ENCODE measurements at regions not wholly inside any gene's neighbourhood (a gene's known extent, or its start where the extent isn't known, plus 50 kb on each side); places are given as distances from the start of the nearest gene placed in this dataset.
A peak's percentile ranks its signal among the peaks of the same experiment; 100 is the strongest.

DNA sequence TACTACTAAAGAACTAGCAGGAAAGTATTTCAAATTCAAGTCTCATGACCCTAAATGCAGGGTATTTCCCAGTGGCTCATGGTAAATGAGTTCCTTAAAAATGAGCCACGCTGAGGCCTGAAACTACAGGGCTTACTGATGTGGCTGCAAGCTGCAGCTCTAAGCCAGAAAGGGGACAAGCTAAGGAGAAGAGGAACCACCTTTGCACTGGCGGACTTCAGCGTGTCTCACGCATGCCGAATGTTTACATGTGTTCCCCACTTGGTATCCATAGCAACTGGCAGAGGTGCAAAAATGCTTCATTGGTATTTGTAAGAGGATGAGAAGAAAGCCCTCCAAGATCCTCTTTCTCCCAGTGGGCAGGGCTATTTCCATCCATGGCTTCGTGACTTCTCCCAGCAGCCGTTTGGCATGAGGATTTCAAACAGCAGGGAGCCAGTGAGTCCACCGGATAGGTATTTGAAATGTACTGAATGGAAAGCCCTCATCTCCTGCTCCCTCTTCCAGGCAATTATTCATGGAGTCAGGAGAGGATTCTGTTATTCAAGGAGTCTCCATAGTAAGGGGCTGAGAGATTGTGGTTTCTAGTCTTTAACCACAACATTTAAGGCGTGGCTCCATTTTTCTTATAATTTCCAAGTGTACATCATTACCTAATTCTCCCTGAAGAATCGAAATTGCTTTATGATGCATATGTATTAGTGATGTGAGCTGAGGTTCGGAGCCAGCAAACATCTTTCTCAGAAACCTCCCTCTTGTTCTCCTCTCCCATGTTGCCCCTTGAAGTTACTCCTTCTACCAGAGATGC, 55.3 kb upstream of the CD44 start:
- Histone ChIP-seq H3K4me3 (no peak overlapping the region), H3K27me3 (ENCODE audit: insufficient read depth) (no peaks in the 10 kb centered on the region), H3K36me3 (ENCODE audit: insufficient read depth) (no peaks in the 10 kb centered on the region), H3K9me2 (ENCODE audit: insufficient read depth) (peaks cover 33% of the 10 kb centered on the region; the same call in 1 of the 2 replicates), H4K20me1 (replicated peaks; ENCODE audit: insufficient read depth) (no peaks in the 10 kb centered on the region), H3K4me2 (no peak overlapping the region), H3F3A (replicated peaks; ENCODE audit: low read depth) (no peaks in the 10 kb centered on the region), H3K27ac (ENCODE audit: low read depth) (no peak overlapping the region), H3K79me2 (replicated peaks; ENCODE audit: insufficient read depth) (no peaks in the 10 kb centered on the region), H2AFZ (no peak overlapping the region), H3K4me1 (ENCODE audit: insufficient read depth) (no peaks in the 10 kb centered on the region)
- Mint-ChIP-seq H3K36me3 (ENCODE audit: low read depth) (no peaks in the 10 kb centered on the region), H3K4me1 (0 out of 3 replicates have a peak, but pooled peaks cover 3% of the 10 kb centered on the region), H3K27ac (no peak overlapping the region), H3K27me3 (ENCODE audit: insufficient read depth, low read depth, poor library complexity) (peaks cover 2% of the 10 kb centered on the region), H3K4me3 (no peak overlapping the region), H3K9me3 (0 out of 3 replicates have a peak, but pooled peaks cover 5% of the 10 kb centered on the region)
- TF ChIP-seq POLR2AphosphoS5 (IDR thresholded peaks at IDR 0.05; ENCODE audit: low read depth) (no peak), JUNB (IDR thresholded peaks at IDR 0.05; ENCODE audit: unreplicated experiment) (no peak), CREB1 (CRISPR knock-in tag; IDR thresholded peaks at IDR 0.05; ENCODE audit: low read depth) (no peak), STAT1 (IDR thresholded peaks at IDR 0.05; ENCODE audit: unreplicated experiment) (no peak), ZNF114 (CRISPR knock-in tag; IDR thresholded peaks at IDR 0.05) (no peak), EZH2 (IDR thresholded peaks at IDR 0.05; ENCODE audit: low read depth, unreplicated experiment) (no peak), ZNF331 (CRISPR knock-in tag; IDR thresholded peaks at IDR 0.05; ENCODE audit: low read depth) (no peak), EZH2phosphoT487 (IDR thresholded peaks at IDR 0.05; ENCODE audit: unreplicated experiment) (no peak), NANOG (IDR thresholded peaks at IDR 0.05; ENCODE audit: borderline replicate concordance) (no peak)
- TF ChIP-seq, protein P1, sequence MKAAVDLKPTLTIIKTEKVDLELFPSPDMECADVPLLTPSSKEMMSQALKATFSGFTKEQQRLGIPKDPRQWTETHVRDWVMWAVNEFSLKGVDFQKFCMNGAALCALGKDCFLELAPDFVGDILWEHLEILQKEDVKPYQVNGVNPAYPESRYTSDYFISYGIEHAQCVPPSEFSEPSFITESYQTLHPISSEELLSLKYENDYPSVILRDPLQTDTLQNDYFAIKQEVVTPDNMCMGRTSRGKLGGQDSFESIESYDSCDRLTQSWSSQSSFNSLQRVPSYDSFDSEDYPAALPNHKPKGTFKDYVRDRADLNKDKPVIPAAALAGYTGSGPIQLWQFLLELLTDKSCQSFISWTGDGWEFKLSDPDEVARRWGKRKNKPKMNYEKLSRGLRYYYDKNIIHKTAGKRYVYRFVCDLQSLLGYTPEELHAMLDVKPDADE (IDR thresholded peaks at IDR 0.05), result no peak
- TF ChIP-seq, protein P2, sequence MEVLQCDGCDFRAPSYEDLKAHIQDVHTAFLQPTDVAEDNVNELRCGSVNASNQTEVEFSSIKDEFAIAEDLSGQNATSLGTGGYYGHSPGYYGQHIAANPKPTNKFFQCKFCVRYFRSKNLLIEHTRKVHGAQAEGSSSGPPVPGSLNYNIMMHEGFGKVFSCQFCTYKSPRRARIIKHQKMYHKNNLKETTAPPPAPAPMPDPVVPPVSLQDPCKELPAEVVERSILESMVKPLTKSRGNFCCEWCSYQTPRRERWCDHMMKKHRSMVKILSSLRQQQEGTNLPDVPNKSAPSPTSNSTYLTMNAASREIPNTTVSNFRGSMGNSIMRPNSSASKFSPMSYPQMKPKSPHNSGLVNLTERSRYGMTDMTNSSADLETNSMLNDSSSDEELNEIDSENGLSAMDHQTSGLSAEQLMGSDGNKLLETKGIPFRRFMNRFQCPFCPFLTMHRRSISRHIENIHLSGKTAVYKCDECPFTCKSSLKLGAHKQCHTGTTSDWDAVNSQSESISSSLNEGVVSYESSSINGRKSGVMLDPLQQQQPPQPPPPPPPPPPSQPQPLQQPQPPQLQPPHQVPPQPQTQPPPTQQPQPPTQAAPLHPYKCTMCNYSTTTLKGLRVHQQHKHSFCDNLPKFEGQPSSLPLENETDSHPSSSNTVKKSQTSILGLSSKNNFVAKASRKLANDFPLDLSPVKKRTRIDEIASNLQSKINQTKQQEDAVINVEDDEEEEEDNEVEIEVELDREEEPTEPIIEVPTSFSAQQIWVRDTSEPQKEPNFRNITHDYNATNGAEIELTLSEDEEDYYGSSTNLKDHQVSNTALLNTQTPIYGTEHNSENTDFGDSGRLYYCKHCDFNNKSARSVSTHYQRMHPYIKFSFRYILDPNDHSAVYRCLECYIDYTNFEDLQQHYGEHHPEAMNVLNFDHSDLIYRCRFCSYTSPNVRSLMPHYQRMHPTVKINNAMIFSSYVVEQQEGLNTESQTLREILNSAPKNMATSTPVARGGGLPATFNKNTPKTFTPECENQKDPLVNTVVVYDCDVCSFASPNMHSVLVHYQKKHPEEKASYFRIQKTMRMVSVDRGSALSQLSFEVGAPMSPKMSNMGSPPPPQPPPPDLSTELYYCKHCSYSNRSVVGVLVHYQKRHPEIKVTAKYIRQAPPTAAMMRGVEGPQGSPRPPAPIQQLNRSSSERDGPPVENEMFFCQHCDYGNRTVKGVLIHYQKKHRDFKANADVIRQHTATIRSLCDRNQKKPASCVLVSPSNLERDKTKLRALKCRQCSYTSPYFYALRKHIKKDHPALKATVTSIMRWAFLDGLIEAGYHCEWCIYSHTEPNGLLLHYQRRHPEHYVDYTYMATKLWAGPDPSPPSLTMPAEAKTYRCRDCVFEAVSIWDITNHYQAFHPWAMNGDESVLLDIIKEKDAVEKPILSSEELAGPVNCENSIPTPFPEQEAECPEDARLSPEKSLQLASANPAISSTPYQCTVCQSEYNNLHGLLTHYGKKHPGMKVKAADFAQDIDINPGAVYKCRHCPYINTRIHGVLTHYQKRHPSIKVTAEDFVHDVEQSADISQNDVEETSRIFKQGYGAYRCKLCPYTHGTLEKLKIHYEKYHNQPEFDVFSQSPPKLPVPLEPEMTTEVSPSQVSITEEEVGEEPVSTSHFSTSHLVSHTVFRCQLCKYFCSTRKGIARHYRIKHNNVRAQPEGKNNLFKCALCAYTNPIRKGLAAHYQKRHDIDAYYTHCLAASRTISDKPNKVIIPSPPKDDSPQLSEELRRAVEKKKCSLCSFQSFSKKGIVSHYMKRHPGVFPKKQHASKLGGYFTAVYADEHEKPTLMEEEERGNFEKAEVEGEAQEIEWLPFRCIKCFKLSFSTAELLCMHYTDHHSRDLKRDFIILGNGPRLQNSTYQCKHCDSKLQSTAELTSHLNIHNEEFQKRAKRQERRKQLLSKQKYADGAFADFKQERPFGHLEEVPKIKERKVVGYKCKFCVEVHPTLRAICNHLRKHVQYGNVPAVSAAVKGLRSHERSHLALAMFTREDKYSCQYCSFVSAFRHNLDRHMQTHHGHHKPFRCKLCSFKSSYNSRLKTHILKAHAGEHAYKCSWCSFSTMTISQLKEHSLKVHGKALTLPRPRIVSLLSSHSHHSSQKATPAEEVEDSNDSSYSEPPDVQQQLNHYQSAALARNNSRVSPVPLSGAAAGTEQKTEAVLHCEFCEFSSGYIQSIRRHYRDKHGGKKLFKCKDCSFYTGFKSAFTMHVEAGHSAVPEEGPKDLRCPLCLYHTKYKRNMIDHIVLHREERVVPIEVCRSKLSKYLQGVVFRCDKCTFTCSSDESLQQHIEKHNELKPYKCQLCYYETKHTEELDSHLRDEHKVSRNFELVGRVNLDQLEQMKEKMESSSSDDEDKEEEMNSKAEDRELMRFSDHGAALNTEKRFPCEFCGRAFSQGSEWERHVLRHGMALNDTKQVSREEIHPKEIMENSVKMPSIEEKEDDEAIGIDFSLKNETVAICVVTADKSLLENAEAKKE (CRISPR knock-in tag; IDR thresholded peaks at IDR 0.05), result no peak
- TF ChIP-seq, protein P3, sequence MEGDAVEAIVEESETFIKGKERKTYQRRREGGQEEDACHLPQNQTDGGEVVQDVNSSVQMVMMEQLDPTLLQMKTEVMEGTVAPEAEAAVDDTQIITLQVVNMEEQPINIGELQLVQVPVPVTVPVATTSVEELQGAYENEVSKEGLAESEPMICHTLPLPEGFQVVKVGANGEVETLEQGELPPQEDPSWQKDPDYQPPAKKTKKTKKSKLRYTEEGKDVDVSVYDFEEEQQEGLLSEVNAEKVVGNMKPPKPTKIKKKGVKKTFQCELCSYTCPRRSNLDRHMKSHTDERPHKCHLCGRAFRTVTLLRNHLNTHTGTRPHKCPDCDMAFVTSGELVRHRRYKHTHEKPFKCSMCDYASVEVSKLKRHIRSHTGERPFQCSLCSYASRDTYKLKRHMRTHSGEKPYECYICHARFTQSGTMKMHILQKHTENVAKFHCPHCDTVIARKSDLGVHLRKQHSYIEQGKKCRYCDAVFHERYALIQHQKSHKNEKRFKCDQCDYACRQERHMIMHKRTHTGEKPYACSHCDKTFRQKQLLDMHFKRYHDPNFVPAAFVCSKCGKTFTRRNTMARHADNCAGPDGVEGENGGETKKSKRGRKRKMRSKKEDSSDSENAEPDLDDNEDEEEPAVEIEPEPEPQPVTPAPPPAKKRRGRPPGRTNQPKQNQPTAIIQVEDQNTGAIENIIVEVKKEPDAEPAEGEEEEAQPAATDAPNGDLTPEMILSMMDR (conservative IDR thresholded peaks at IDR 0.05; ENCODE audit: low read depth in 2 of 2), result no peak
- TF ChIP-seq, protein P4, sequence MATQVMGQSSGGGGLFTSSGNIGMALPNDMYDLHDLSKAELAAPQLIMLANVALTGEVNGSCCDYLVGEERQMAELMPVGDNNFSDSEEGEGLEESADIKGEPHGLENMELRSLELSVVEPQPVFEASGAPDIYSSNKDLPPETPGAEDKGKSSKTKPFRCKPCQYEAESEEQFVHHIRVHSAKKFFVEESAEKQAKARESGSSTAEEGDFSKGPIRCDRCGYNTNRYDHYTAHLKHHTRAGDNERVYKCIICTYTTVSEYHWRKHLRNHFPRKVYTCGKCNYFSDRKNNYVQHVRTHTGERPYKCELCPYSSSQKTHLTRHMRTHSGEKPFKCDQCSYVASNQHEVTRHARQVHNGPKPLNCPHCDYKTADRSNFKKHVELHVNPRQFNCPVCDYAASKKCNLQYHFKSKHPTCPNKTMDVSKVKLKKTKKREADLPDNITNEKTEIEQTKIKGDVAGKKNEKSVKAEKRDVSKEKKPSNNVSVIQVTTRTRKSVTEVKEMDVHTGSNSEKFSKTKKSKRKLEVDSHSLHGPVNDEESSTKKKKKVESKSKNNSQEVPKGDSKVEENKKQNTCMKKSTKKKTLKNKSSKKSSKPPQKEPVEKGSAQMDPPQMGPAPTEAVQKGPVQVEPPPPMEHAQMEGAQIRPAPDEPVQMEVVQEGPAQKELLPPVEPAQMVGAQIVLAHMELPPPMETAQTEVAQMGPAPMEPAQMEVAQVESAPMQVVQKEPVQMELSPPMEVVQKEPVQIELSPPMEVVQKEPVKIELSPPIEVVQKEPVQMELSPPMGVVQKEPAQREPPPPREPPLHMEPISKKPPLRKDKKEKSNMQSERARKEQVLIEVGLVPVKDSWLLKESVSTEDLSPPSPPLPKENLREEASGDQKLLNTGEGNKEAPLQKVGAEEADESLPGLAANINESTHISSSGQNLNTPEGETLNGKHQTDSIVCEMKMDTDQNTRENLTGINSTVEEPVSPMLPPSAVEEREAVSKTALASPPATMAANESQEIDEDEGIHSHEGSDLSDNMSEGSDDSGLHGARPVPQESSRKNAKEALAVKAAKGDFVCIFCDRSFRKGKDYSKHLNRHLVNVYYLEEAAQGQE (IDR thresholded peaks at IDR 0.05; ENCODE audit: unreplicated experiment), result no peak
- DNase-seq (ENCODE audit: low spot score) (peak; percentile 37), ATAC-seq (no peak)

Measured in GM23338 (cell line).